H1 (cell line): ENCODE measurements at regions not wholly inside any gene's neighbourhood (a gene's known extent, or its start where the extent isn't known, plus 50 kb on each side); places are given as distances from the start of the nearest gene placed in this dataset.

Experiments
- KDM1A ChIP-seq: fragments of 200-600, 300-600 bp; sonication (generic); IDR thresholded peaks from 2 replicates; pipeline ENCODE4 v1.7.1; 2016; ENCODE audit warnings: mild to moderate bottlenecking, low read length, borderline replicate concordance
- NANOG ChIP-seq: IDR thresholded peaks from 2 replicates; pipeline ENCODE4 v1.6.1; 2011; ENCODE audit warnings: low read length, low read depth, mild to moderate bottlenecking, inconsistent platforms; ENCODE audit not compliant: insufficient read depth, poor library complexity, severe bottlenecking

GRCh38 chr12:28114488-28114887 lies 75.8 kb upstream of the CCDC91 start (continued):
- TF ChIP-seq KDM1A (no peak), NANOG (no peak)
